Stimulated activated effector memory CD8-positive, alpha-beta T cell treated with anti-CD3 and anti-CD28 coated beads, Interleukin-12 subunit alpha, Interleukin-12 subunit beta, amount 100 ng/mL, for 72 hours (primary cell): ENCODE measurements at regions not wholly inside any gene's neighbourhood (a gene's known extent, or its start where the extent isn't known, plus 50 kb on each side); places are given as distances from the start of the nearest gene placed in this dataset.
"Not testable (repeated sequence)": the region's sequence is repeated elsewhere in the genome, so short reads cannot be mapped to it uniquely, and the experiment has no call there.

ENCODE experiments used
- ATAC-seq: fragments of 150-1000 bp; cut with Tn5 transposase; 2 replicates; pipeline ENCODE4 v1.10.0; 2021
- DNase-seq, 2 donors: peaks; one replicate each; pipeline ENCODE4 v3.0.0; 2021 to 2022; ENCODE audit warnings: low spot score in 2 of 2
- H3K27ac Mint-ChIP-seq: one replicate; pipeline ENCODE4 v1.8.0; 2022; ENCODE audit warnings: mild to moderate bottlenecking, mixed read lengths
- H3K36me3 Mint-ChIP-seq: one replicate; pipeline ENCODE4 v1.8.0; 2022; ENCODE audit warnings: mild to moderate bottlenecking, mixed read lengths
- H3K4me1 Mint-ChIP-seq: one replicate; pipeline ENCODE4 v1.8.0; 2022; ENCODE audit warnings: mixed read lengths
- H3K4me3 Mint-ChIP-seq: one replicate; pipeline ENCODE4 v1.8.0; 2022; ENCODE audit warnings: mild to moderate bottlenecking, mixed read lengths
- H3K9me3 Mint-ChIP-seq: one replicate; pipeline ENCODE4 v1.8.0; 2022; ENCODE audit warnings: mixed read lengths

DNA sequence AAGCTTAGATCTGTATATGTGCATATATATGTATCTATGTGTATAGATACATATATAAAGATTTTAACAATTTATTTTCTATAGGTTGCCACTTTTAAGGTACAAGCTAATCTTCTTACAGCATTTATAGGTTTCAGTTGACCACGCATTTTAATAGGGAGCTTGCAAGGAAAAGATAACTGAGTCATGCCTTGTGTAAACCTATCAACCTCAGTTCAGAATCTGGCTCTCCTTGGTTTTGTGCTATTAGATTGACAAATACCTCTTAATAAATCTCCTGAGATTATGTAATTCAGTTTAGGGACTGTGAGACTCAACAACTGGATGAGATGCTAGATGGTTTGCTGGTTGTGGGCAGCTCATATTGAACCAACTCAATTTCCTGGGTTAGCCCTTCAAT lies 114.7 kb upstream of the SERBP1 start:
- H3K4me3 Mint-ChIP-seq: no peak overlapping the region
- H3K27ac Mint-ChIP-seq: no peak overlapping the region
- no peaks in the 10 kb centered on the region for H3K9me3 Mint-ChIP-seq

DNA sequence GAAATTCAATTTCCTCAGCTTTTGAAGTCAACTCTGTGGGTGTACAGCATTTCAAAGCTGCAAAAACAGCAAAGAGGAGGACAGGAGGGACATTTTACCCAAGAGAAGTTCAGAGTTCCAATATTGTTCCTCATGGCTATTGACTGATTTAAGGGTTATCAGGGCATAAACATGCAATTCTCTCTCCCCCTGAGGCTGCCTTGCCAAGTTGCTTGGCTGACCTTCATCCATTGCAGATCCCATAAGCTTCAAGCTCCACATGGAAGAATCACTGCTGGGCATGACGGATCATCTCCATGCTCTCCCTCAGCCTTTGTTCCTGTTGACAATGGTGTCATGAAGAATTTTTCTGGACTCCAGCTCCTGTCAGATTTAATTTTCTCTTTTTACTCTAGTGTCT lies 115.2 kb upstream of the SERBP1 start:
- no peaks in the 10 kb centered on the region for H3K4me1 Mint-ChIP-seq
- H3K4me3 Mint-ChIP-seq: no peak overlapping the region

More for the DNA sequence above, 114.7 kb upstream of the SERBP1 start:
- Mint-ChIP-seq H3K36me3 (no peaks in the 10 kb centered on the region), H3K4me1 (no peaks in the 10 kb centered on the region)
- no peak for ATAC-seq
- no peak for DNase-seq

DNA sequence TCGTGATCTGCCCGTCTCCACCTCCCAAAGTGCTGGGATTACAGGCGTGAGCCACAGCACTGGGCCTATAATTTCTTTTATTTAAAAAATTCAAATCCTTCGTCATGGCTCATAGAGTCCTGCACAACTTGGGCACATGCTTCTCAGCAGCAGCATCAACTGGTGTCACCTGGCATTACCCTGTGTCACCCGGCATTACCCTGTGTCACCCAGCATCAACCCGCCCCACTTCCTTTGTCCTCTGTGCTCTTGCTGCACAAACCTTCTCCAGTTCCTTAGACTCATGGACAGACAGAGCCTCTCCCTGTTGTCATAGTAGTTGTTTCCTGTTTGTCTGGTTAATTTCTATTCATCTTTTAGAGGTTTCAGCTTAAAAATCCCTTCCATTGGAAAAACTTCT lies 121.2 kb upstream of the SERBP1 start:
- H3K4me1 Mint-ChIP-seq: no peaks in the 10 kb centered on the region
- H3K36me3 Mint-ChIP-seq: no peaks in the 10 kb centered on the region
- no peaks in the 10 kb centered on the region for H3K9me3 Mint-ChIP-seq
- DNase-seq (no peak), ATAC-seq (no peak)
- H3K27ac Mint-ChIP-seq: no peak overlapping the region
- H3K4me3 Mint-ChIP-seq: no peak overlapping the region

More for the DNA sequence above, 115.2 kb upstream of the SERBP1 start:
- DNase-seq: no peak
- H3K27ac Mint-ChIP-seq: no peak overlapping the region
- H3K9me3 Mint-ChIP-seq: no peaks in the 10 kb centered on the region
- ATAC-seq: no peak
- no peaks in the 10 kb centered on the region for H3K36me3 Mint-ChIP-seq

DNA sequence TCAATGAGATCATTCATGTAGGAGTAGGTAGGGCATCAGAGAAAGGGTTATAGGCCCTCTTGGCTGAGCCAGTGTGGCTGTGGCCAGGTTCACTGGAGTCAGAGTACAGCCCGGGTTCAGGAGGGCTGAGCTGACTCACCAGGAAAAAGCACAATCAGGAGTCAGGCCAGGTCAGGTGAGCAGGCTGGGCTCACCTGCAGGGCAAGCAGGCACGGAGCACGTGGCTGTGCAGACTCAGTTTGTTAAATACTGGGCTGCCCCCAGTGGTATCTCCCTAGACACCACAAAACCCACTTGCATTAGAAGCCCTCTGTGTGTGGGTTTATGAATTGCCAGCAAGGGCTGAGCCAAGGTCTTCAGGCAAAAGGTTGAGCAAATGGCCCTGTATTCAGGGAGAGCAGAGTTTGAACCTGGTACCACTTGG lies 122.1 kb upstream of the SERBP1 start:
- DNase-seq (no peak), ATAC-seq (peak; percentile 11)
- no peaks in the 10 kb centered on the region for H3K36me3 Mint-ChIP-seq
- H3K4me1 Mint-ChIP-seq: no peaks in the 10 kb centered on the region
- H3K27ac Mint-ChIP-seq: no peak overlapping the region
- H3K4me3 Mint-ChIP-seq: no peak overlapping the region
- H3K9me3 Mint-ChIP-seq: no peaks in the 10 kb centered on the region

DNA sequence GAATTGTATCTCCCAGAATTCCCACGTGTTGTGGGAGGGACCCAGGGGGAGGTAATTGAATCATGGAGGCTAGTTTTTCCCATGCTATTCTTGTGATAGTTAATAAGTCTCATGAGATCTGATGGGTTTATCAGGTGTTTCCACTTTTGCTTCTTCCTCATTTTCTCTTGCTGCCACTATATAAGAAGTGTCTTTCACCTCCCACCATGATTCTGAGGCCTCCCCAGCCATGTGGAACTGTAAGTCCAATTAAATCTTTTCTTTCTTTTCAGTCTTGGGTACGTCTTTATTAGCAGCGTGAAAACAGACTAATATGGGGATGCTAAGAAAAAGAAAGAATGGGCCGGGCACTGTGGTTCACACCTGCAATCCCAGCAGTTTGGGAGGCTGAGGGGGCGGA lies 124.0 kb upstream of the SERBP1 start:
- not testable (repeated sequence) for ATAC-seq, H3K4me1 Mint-ChIP-seq

DNA sequence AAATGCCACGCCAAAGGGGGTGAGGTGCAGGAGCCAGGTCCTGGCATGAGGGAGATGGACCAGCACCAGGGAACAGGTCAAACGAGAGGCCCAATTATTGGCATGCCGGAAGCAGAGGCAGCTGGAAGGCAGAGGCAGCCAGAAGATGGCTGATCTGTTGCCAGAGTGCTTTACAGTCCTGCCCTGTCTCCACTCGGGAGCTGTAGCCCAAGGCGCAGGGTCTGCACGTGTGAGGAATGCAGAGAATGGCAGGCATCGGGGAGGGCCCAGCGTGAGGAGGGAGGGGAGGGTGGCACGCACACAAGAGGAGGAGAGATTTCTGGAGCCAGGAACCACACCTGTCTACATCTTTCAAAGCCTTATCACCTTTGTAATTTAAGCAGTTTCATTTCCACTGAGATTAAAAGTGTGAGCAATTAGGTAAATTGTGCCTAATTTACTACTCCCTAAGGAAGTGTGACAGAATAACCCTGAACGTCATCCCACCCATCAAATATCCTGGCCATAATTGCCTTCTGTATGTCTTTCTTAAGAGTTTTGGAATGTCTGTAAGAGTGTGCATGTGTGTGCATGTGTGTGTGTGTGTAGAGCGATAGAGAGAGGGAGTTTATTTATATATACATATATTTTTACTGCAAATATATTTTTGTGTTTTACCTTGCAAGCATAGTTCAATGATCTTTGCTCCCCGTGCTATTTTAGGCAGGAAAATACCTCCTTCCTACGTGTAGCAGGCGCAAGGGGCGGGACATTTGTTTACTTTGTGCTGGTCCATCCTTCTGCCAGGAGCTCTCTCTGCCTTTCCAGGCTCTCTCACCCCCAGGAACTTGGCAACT lies 125.5 kb upstream of the SERBP1 start:
- Mint-ChIP-seq H3K36me3 (no peaks in the 10 kb centered on the region), H3K9me3 (no peaks in the 10 kb centered on the region), H3K27ac (no peak overlapping the region)

More for the DNA sequence above, 124.0 kb upstream of the SERBP1 start:
- not testable (repeated sequence) for H3K9me3 Mint-ChIP-seq, DNase-seq, H3K4me3 Mint-ChIP-seq, H3K27ac Mint-ChIP-seq, H3K36me3 Mint-ChIP-seq

DNA sequence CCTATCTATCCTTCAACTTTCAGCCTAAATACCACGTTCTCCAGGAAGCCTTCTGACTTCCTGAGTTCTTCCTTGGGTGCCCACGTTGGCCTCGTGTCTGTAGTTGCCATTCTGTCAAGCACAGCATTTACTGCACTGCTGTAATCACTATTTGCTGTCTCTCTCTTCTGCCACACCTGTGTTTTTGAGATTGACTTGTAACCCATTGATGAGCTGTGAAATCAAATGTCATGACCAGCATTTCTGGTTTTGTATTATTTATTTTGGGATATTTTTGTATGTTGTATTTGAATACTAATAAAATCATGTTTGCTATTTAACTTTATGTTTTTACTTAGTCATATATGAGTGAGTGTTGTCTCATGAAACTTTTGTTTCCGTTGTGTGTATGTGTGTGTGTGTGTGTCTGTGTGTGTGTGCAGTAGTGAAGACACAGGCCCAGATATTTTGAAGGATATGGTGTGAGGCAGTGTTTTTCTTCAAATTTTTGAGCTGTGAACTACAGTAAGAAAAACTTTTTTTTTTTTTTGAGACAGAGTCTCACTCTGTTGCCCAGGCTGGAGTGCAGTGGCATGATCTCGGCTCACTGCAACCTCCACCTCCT lies 126.2 kb upstream of the SERBP1 start:
- H3K4me3 Mint-ChIP-seq: no peak overlapping the region
- no peak for ATAC-seq
- no peaks in the 10 kb centered on the region for H3K9me3 Mint-ChIP-seq
- no peaks in the 10 kb centered on the region for H3K36me3 Mint-ChIP-seq
- H3K4me1 Mint-ChIP-seq: no peaks in the 10 kb centered on the region
- DNase-seq: no peak
- H3K27ac Mint-ChIP-seq: no peak overlapping the region

More for the DNA sequence above, 125.5 kb upstream of the SERBP1 start:
- DNase-seq (no peak), ATAC-seq (no peak)
- no peak overlapping the region for H3K4me3 Mint-ChIP-seq
- H3K4me1 Mint-ChIP-seq: no peaks in the 10 kb centered on the region

DNA sequence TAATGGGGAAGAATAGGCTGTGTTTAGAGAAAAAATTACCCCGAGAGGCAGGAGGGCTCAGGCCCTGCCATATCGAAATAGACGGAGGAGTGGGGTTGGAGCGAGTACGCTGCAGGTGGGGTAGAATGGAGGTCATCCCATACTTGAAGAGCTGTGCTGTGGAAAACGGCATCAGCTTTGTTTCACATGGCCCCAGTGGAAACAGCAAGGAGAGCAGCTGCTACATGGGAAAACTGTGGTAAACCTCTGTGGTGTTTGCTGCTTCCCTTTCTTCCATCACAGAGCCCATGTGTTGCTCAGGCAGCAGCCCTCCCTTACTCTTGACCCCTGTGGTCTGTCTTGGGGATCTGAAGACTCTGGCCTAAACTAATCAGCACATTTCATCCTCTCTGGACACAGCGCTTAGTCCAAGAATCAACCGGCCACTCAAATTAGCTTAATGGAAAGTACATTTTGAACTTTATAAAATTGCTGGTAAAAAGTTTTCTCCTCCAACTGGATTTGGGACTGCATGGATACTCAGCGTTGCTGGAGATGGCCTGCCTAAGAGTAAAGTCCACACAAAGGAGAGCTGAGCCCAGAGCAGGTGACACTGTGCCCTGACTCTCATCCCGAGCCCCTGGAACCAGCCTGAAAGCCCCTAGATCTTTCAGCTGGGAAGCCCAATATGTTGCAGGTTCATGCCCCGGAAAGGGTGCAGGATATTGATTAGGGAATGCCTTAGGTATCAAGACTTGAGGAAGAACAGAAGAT lies 127.1 kb upstream of the GADD45A start:
- H3K4me1 Mint-ChIP-seq: no peaks in the 10 kb centered on the region
- ATAC-seq: no peak

DNA sequence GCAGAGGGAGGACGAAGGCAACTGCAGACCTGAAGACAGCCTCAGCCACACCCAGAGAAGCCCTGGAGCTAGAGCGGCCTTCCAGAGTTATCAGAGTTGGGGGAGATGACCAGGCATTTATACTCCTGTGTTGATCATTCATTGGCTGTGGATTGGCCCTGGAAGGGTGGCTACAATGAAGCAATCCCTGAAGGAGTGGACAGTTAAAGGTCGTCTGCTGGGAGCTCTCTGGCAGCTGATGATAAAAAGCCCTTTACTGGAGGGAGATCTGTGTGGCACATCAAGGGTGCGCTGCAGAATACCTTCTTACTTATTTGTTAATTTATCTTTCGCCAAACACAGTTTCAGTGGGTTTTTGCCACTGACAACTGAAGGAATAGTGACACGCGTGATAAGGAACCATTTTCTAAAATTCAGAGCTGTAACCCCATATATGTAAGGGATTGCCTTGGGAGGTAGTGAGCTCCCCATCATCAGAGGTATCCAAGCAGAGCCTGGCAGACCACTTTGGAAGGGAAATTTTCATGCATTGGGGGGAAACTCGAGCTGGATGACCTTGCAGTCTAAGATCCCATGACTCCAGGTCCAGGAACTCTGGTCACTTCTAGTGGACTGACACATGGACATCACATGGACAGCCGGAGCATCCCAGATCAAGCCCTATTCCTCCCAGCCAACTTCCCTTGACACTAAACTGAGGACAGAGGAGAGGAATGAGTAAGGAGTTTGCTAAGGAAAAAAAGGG lies 126.4 kb upstream of the GADD45A start:
- DNase-seq (no peak), ATAC-seq (no peak)
- Mint-ChIP-seq H3K4me1 (peaks cover under 1% of the 10 kb centered on the region), H3K4me3 (no peak overlapping the region), H3K9me3 (no peaks in the 10 kb centered on the region), H3K27ac (no peak overlapping the region), H3K36me3 (no peaks in the 10 kb centered on the region)

More for the DNA sequence above, 127.1 kb upstream of the GADD45A start:
- H3K36me3 Mint-ChIP-seq: no peaks in the 10 kb centered on the region
- no peak overlapping the region for H3K27ac Mint-ChIP-seq
- no peaks in the 10 kb centered on the region for H3K9me3 Mint-ChIP-seq
- no peak for DNase-seq
- H3K4me3 Mint-ChIP-seq: no peak overlapping the region

DNA sequence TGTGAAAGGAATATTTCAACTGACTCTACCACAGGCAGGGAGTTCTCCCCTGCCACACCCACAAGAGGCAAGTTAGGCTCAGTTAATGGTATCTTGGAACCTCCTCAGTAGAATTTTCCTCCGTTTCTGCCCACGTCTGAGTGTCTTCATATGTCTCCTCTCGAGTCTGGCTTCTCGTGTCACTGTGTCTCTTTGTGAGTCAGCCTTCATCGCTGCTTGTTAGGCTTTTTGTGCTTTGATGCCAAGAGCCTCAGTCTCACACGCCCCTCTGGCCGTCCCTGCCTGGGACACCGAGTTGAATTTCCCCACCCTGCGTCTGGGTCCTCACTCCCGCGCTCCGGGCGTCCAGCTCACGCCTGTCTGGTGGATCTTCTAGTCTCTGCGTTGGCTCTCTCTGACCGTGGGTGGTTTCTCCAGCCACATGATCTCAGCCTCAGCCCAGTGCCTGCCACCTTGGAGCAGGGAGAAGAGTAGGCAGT lies 125.7 kb upstream of the GADD45A start:
- H3K27ac Mint-ChIP-seq: no peak overlapping the region
- peaks cover 7% of the 10 kb centered on the region for H3K4me1 Mint-ChIP-seq
- no peaks in the 10 kb centered on the region for H3K36me3 Mint-ChIP-seq
- ATAC-seq (no peak), DNase-seq (no peak)
- no peak overlapping the region for H3K4me3 Mint-ChIP-seq
- H3K9me3 Mint-ChIP-seq: no peaks in the 10 kb centered on the region

DNA sequence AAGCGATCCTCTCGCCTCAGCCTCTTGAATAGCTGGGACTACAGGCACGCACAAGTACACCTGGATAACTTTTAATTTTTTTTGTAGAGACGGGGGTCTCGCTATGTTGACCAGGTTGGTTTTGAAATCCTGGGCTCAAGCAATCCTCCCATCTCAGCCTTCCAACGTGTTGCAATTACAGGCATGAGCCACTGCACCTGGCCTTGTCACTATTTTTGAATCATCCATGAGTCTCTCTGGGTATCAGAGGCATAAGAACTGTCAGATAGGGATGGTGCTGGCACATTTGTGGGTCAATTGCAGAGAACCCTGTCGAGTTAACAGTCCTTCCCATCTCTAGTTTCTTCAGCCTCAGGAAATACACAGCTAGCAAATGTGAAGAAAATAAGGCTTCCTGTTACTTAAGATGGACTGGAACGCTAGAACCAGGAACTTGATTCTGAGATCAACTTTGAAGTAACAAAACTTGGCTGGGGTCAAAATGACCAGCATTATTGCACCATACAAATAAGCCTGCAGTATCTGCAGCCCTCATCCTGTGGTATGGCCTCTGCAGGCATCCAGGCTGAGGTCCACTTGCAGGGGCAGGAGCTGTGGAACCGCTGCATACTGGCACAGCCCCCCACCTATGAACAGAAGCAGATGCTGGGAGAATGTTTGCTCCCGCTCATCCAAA lies 124.3 kb upstream of the GADD45A start:
- Mint-ChIP-seq H3K4me3 (no peak overlapping the region), H3K4me1 (peaks cover 10% of the 10 kb centered on the region), H3K9me3 (no peaks in the 10 kb centered on the region), H3K36me3 (no peaks in the 10 kb centered on the region), H3K27ac (no peak overlapping the region)
- DNase-seq (no peak), ATAC-seq (no peak)

DNA sequence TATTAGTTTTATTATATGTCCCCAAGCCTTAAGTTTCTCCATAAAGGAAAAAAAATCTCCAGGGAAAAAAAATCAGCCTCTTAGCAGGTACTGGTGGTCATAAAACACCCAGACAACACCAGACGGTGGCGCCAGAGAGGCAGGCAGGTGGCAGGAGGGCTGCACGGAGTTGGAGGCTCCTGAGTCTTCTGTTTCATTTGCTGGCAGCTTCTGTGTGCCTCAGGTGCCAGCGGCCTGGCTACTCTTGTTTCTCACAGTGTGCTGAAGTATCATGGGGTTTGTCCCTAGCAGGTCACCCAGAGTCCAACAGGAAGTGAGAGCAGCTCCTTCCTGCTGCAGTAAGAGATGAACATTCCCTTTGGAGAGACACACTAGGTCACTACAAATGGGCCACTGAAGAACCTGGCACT lies 123.3 kb upstream of the GADD45A start:
- peak; percentile 83 for ATAC-seq
- Mint-ChIP-seq H3K4me1 (peaks cover 10% of the 10 kb centered on the region), H3K4me3 (no peak overlapping the region), H3K9me3 (no peaks in the 10 kb centered on the region), H3K36me3 (no peaks in the 10 kb centered on the region), H3K27ac (no peak overlapping the region)
- peak; percentile 77 to 88 for DNase-seq

DNA sequence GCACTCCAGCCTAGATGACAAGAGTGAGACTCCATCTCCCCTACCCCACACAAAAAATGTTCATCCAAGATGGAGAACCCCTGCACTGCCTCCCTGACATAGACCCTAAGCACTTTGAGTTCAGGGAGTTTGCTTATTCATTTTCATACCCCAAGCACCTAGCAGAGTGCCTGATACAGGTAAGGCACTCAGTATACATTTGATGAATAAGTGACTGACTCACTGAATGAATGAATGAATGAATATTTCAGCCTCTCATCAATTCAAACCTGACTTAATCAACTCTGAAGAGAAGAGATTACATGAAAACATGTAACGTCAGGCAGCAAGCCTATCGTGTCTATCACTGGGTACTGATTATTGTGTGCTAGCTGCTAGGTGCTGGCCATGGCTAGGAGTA lies 121.3 kb upstream of the GADD45A start:
- Mint-ChIP-seq H3K9me3 (no peaks in the 10 kb centered on the region), H3K4me1 (peaks cover 10% of the 10 kb centered on the region), H3K27ac (peak overlapping the region; percentile 52), H3K36me3 (no peaks in the 10 kb centered on the region), H3K4me3 (no peak overlapping the region)
- no peak for ATAC-seq
- no peak for DNase-seq

DNA sequence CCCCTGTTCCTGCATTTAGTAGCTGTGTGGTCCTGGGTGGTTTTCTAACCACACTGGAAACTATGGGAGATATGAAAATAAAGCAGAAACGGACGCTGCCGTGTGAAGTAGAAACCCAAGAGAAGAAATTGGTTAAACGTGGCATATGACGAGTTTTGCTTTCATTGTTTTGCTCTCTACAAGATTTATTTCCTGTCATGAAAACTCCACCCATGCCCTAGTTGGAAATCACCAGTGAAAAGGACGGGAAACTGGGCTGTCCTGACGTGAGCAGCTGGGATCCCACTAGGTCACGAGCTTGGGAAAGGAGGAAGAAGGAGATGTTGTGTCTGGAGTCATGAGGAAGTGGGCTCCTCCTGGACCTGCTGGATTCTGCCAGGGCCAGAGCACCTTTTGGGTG lies 120.8 kb upstream of the GADD45A start:
- ATAC-seq: peak; percentile 47
- H3K4me3 Mint-ChIP-seq: no peak overlapping the region
- peaks cover 10% of the 10 kb centered on the region for H3K4me1 Mint-ChIP-seq

More for the DNA sequence above, 120.8 kb upstream of the GADD45A start:
- DNase-seq: no peak
- peak overlapping the region; percentile 52 for H3K27ac Mint-ChIP-seq
- H3K9me3 Mint-ChIP-seq: no peaks in the 10 kb centered on the region
- no peaks in the 10 kb centered on the region for H3K36me3 Mint-ChIP-seq
